ENCODE measurements at regions not wholly inside any gene's neighbourhood (a gene's known extent, or its start where the extent isn't known, plus 50 kb on each side); places are given as distances from the start of the nearest gene placed in this dataset.

DNA sequence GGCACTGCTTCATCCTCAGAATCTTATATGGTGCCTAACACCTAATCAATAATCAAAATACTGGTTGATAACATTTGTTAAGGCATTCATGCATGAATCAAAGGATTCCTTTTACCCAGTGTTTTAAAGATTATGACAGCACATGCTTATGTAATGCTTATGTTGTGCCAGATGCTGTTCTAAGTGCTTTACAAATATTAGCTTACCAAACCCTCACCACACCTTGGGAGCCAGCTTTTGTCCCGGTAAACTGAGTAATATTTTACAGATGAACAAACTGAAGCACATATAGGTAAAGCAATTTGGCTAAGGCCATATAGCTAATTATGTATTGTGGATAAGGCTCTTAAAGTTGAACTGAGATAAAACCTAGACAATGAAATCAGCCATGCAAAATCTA, 209.2 kb downstream of the ALX1 start:
- no peak for TF ChIP-seq NR1H2 (CRISPR knock-in tag; IDR thresholded peaks at IDR 0.05; ENCODE audit: borderline replicate concordance, low read depth)
- no peak for TF ChIP-seq GABPA (IDR thresholded peaks at IDR 0.05; ENCODE audit: low read depth, low read length)
- TF ChIP-seq GABPA (CRISPR knock-in tag; IDR thresholded peaks at IDR 0.05; ENCODE audit: low read depth) = no peak
- no peak for TF ChIP-seq RFX5 (IDR thresholded peaks at IDR 0.05; ENCODE audit: low read depth, low read length)
- TF ChIP-seq, protein P1, sequence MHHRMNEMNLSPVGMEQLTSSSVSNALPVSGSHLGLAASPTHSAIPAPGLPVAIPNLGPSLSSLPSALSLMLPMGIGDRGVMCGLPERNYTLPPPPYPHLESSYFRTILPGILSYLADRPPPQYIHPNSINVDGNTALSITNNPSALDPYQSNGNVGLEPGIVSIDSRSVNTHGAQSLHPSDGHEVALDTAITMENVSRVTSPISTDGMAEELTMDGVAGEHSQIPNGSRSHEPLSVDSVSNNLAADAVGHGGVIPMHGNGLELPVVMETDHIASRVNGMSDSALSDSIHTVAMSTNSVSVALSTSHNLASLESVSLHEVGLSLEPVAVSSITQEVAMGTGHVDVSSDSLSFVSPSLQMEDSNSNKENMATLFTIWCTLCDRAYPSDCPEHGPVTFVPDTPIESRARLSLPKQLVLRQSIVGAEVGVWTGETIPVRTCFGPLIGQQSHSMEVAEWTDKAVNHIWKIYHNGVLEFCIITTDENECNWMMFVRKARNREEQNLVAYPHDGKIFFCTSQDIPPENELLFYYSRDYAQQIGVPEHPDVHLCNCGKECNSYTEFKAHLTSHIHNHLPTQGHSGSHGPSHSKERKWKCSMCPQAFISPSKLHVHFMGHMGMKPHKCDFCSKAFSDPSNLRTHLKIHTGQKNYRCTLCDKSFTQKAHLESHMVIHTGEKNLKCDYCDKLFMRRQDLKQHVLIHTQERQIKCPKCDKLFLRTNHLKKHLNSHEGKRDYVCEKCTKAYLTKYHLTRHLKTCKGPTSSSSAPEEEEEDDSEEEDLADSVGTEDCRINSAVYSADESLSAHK (CRISPR knock-in tag; IDR thresholded peaks at IDR 0.05; ENCODE audit: borderline replicate concordance) = no peak
- TF ChIP-seq POLR2A (IDR thresholded peaks at IDR 0.05; ENCODE audit: insufficient read depth in 1 of 2, low read depth in 2 of 2, low read length in 2 of 2) = no peak
- TF ChIP-seq TOPORS (CRISPR knock-in tag; IDR thresholded peaks at IDR 0.05) = no peak
- no peak for TF ChIP-seq ZNF274 (CRISPR knock-in tag; IDR thresholded peaks at IDR 0.05)
- TF ChIP-seq MBNL3 (CRISPR knock-in tag; conservative IDR thresholded peaks at IDR 0.05) = no peak

All from HepG2 (cell line).